Pancreas (tissue), 10 donors: ENCODE measurements at regions not wholly inside any gene's neighbourhood (a gene's known extent, or its start where the extent isn't known, plus 50 kb on each side); places are given as distances from the start of the nearest gene placed in this dataset.

ENCODE experiments used
- ATAC-seq, 4 donors: fragments of 200-7000 bp; cut with Tn5 transposase; one replicate each; pipeline versions ENCODE4 v1.8.0 to v1.9.1; 2020; ENCODE audit warnings: mild to moderate bottlenecking in 4 of 4, moderate library complexity in 4 of 4
- DNase-seq, 6 donors: peaks; one replicate each; pipeline ENCODE4 v3.0.0-alpha.2; 2020
- FAIRE-seq: peaks from 2 replicates; lab custom pipeline; 2012; peaks lifted over from hg19 to GRCh38; lab: Jason Lieb, UNC
- H3K27ac ChIP-seq, 4 donors: fragments of 200-600 bp; sonication (generic); 1 replicate in 3 of 4; 2 replicates in 1 of 4; pipeline versions ENCODE4 v1.5.0 to v1.8.0; 2020
- H3K27me3 ChIP-seq, 4 donors: fragments of 200-600 bp; one replicate each; pipeline ENCODE4 v1.8.0; 2021
- H3K36me3 ChIP-seq, 3 donors: fragments of 200-600 bp; sonication (generic) in 1 of 3; one replicate each; pipeline versions ENCODE4 v1.5.0 to v1.8.0; 2020 to 2021
- H3K4me1 ChIP-seq, 3 donors: fragments of 200-600 bp; one replicate each; pipeline ENCODE4 v1.8.0; 2021
- H3K4me3 ChIP-seq, 4 donors: fragments of 200-600 bp; sonication (generic) in 2 of 4; one replicate each; pipeline versions ENCODE4 v1.5.0 to v1.8.0; 2020 to 2021
- H3K9me3 ChIP-seq, 4 donors: fragments of 200-600 bp; one replicate each; pipeline ENCODE4 v1.8.0; 2021
- CTCF ChIP-seq, 4 donors: fragments of 200-600 bp; sonication (generic) in 3 of 4; IDR thresholded peaks; one replicate each; pipeline versions ENCODE4 v1.5.0 to v1.8.0; 2021; ENCODE audit warnings: antibody characterized with exemption in 4 of 4
- WGBS, 2 donors: extraction: QIAGEN DNeasy Blood & Tissue Kit; methylation state at CpG; one replicate each; pipeline ENCODE4 v1.1.7; 2013; 5-methylcytosine and 5-hydroxymethylcytosine counted together
- intact Hi-C, 3 donors: fragments of 100-400 bp; cut with DNase I; formaldehyde crosslinking; loops; one replicate each; pipeline versions ENCODE4 v1.11.1 to v1.14.2; 2022
- donor health status: healthy with polysubstance abuse.
- donor health status: DM: no; HTN: no; CAD: no; lungs with moderate emphysema.
- donor health status: DM: no; HTN: no; CAD: no.
- donor health status: control.
- donor health status: control.
- donor health status: Bipolar disorder and iron deficiency.
- donor health status: DM: yes; HTN: yes; CAD: no.
- donor health status: DM: no; HTN: no; CAD: no.
- donor health status: DM: no; HTN: no; CAD: no.
- donor health status: DM: yes; HTN: yes; CAD: no.

GRCh38 chr20:39152742-39153141 is 190.6 kb downstream of the DHX35 start:
- ATAC-seq, result no peak
- 60 to 61% methylated on average over 1 of the region's 1 CpG for WGBS, 2 donors

GRCh38 chr20:39152126-39152525 is 190.0 kb downstream of the DHX35 start:
- H3K27me3 ChIP-seq, result peaks cover 0 to 9% (median 0%) of the 10 kb centered on the region in 4 donors
- FAIRE-seq (no peak), DNase-seq (peak in 2 of 6 donors; percentile 4 to 10), ATAC-seq (peak in 1 of 4 donors; percentile 22)
- intact Hi-C loops, result no loop called here
- no peak overlapping the region for H3K4me3 ChIP-seq
- H3K36me3 ChIP-seq, result no peaks in the 10 kb centered on the region
- H3K4me1 ChIP-seq, result no peaks in the 10 kb centered on the region
- no peak for TF ChIP-seq CTCF (IDR thresholded peaks at IDR 0.05)
- no peaks in the 10 kb centered on the region for H3K9me3 ChIP-seq
- H3K27ac ChIP-seq, result no peak overlapping the region
- 9 to 17% methylated on average over 4 of the region's 4 CpGs for WGBS, 2 donors

More at GRCh38 chr20:39152742-39153141, 190.6 kb downstream of the DHX35 start:
- H3K4me1 ChIP-seq, result no peaks in the 10 kb centered on the region
- H3K9me3 ChIP-seq, result no peaks in the 10 kb centered on the region
- TF ChIP-seq CTCF (IDR thresholded peaks at IDR 0.05), result no peak
- no peak overlapping the region for H3K4me3 ChIP-seq
- H3K36me3 ChIP-seq, result no peaks in the 10 kb centered on the region
- no peak for FAIRE-seq
- DNase-seq, result no peak
- peaks cover 0 to 9% (median 0%) of the 10 kb centered on the region in 4 donors for H3K27me3 ChIP-seq
- no peak overlapping the region for H3K27ac ChIP-seq
- intact Hi-C loops, result no loop called here

- FAIRE-seq (no peak), DNase-seq (no peak), ATAC-seq (no peak)
- Histone ChIP-seq H3K27me3 (no peaks in the 10 kb centered on the region), H3K36me3 (no peaks in the 10 kb centered on the region), H3K27ac (no peak overlapping the region), H3K9me3 (no peaks in the 10 kb centered on the region), H3K4me3 (no peak overlapping the region), H3K4me1 (no peaks in the 10 kb centered on the region)
- intact Hi-C loops, result no loop called here
- no peak for TF ChIP-seq CTCF (IDR thresholded peaks at IDR 0.05)
- WGBS, 2 donors, result 71 to 74% methylated on average over 13 of the region's 13 CpGs
Measured at GRCh38 chr20:39150501-39150900, 188.4 kb downstream of the DHX35 start.

- TF ChIP-seq CTCF (IDR thresholded peaks at IDR 0.05), result no peak
- DNase-seq, result no peak
- H3K4me3 ChIP-seq, result no peak overlapping the region
- H3K27me3 ChIP-seq, result no peaks in the 10 kb centered on the region
- no peaks in the 10 kb centered on the region for H3K4me1 ChIP-seq
- intact Hi-C loops, result no loop called here
- H3K9me3 ChIP-seq, result no peaks in the 10 kb centered on the region
- 32 to 41% methylated on average over 2 of the region's 2 CpGs for WGBS, 2 donors
- FAIRE-seq, result no peak
- H3K36me3 ChIP-seq, result no peaks in the 10 kb centered on the region
- no peak overlapping the region for H3K27ac ChIP-seq
- no peak for ATAC-seq
Measured at GRCh38 chr20:39146394-39146793, 184.2 kb downstream of the DHX35 start.

- no peaks in the 10 kb centered on the region for H3K36me3 ChIP-seq
- intact Hi-C loops, result no loop called here
- H3K4me1 ChIP-seq, result no peaks in the 10 kb centered on the region
- no peak for DNase-seq
- H3K27ac ChIP-seq, result no peak overlapping the region
- no peaks in the 10 kb centered on the region for H3K9me3 ChIP-seq
- TF ChIP-seq CTCF (IDR thresholded peaks at IDR 0.05), result no peak
- no peak overlapping the region for H3K4me3 ChIP-seq
- 38 to 72% methylated on average over 2 of the region's 2 CpGs for WGBS, 2 donors
- H3K27me3 ChIP-seq, result no peaks in the 10 kb centered on the region
- no peak for ATAC-seq
- no peak for FAIRE-seq
Measured at GRCh38 chr20:39145921-39146320, 183.8 kb downstream of the DHX35 start.
